Aorta (tissue), 5 donors: ENCODE measurements at regions not wholly inside any gene's neighbourhood (a gene's known extent, or its start where the extent isn't known, plus 50 kb on each side); places are given as distances from the start of the nearest gene placed in this dataset.
A peak's percentile ranks its signal among the peaks of the same experiment; 100 is the strongest.

Experiments used
- ATAC-seq: fragments of 200-7000 bp; cut with Tn5 transposase; one replicate; pipeline ENCODE4 v1.9.1; 2022; ENCODE audit warnings: moderate library complexity; ENCODE audit not compliant: low FRiP score
- DNase-seq, 2 donors: peaks; one replicate each; pipeline ENCODE4 v3.0.0-alpha.2; 2020
- H3K27ac ChIP-seq, 2 donors: one replicate each; pipeline ENCODE4 v1.5.1; 2013; ENCODE audit warnings: low read length in 2 of 2, mild to moderate bottlenecking in 2 of 2, moderate library complexity in 2 of 2, control low read depth in 1 of 2, inconsistent platforms in 1 of 2, low read depth in 1 of 2
- H3K27me3 ChIP-seq, 2 donors: one replicate each; pipeline ENCODE4 v1.6.1; 2013; ENCODE audit warnings: control low read depth in 1 of 2, low read length in 1 of 2, mild to moderate bottlenecking in 1 of 2, moderate library complexity in 1 of 2; ENCODE audit not compliant: insufficient read depth in 2 of 2, control insufficient read depth in 1 of 2
- H3K36me3 ChIP-seq, 2 donors: one replicate each; pipeline ENCODE4 v1.6.1; 2013; ENCODE audit warnings: control low read depth in 1 of 2, low read length in 1 of 2, mild to moderate bottlenecking in 1 of 2; ENCODE audit not compliant: insufficient read depth in 2 of 2, control insufficient read depth in 1 of 2
- H3K4me1 ChIP-seq, 2 donors: one replicate each; pipeline ENCODE4 v1.6.1; 2013; ENCODE audit warnings: low read length in 2 of 2, control low read depth in 1 of 2, mild to moderate bottlenecking in 1 of 2, moderate library complexity in 1 of 2; ENCODE audit not compliant: insufficient read depth in 2 of 2, control insufficient read depth in 1 of 2
- H3K4me3 ChIP-seq, 2 donors: one replicate each; pipeline ENCODE4 v1.5.1; 2013; ENCODE audit warnings: low read length in 2 of 2, control low read depth in 1 of 2, mild to moderate bottlenecking in 1 of 2
- H3K9me3 ChIP-seq: one replicate; pipeline ENCODE4 v1.6.1; 2013; ENCODE audit warnings: mild to moderate bottlenecking, low read length; ENCODE audit not compliant: control insufficient read depth
- WGBS, 2 donors: extraction: QIAGEN DNeasy Blood & Tissue Kit; methylation state at CpG; one replicate each; pipeline ENCODE4 v1.1.7; 2013; 5-methylcytosine and 5-hydroxymethylcytosine counted together
- intact Hi-C, 2 donors: fragments of 100-400 bp; cut with DNase I; formaldehyde crosslinking; loops; one replicate each; pipeline versions ENCODE4 v1.14.2 to v1.15.0; 2022
- donor health status: healthy with polysubstance abuse.
- donor health status: Bipolar disorder and iron deficiency.
- donor health status: DM: no; HTN: no; CAD: no.
- donor health status: DM: no; HTN: no; CAD: no.
- donor health status: DM: yes; HTN: yes; CAD: no.

- peaks cover 2% of the 10 kb centered on the region for H3K9me3 ChIP-seq
- ATAC-seq (no peak), DNase-seq (no peak)
- H3K4me3 ChIP-seq = no peak overlapping the region
- no peaks in the 10 kb centered on the region for H3K4me1 ChIP-seq
- intact Hi-C loops = no loop called here
- no peaks in the 10 kb centered on the region for H3K36me3 ChIP-seq
- H3K27me3 ChIP-seq = no peaks in the 10 kb centered on the region
- 84 to 85% methylated on average over 1 of the region's 1 CpG for WGBS, 2 donors
- H3K27ac ChIP-seq = no peak overlapping the region
These were observed 94.1 kb upstream of the TP63 start for GRCh38 chr3:189537135-189537534.

- ATAC-seq (no peak), DNase-seq (no peak)
- Histone ChIP-seq H3K9me3 (peaks cover 5% of the 10 kb centered on the region), H3K27ac (no peak overlapping the region), H3K36me3 (no peaks in the 10 kb centered on the region), H3K4me3 (no peak overlapping the region), H3K27me3 (no peaks in the 10 kb centered on the region), H3K4me1 (no peaks in the 10 kb centered on the region)
- intact Hi-C loops = no loop called here
These were observed 83.7 kb upstream of the TP63 start for GRCh38 chr3:189547448-189547847.

GRCh38 chr3:189548053-189548452 is 83.1 kb upstream of the TP63 start:
- Histone ChIP-seq H3K4me3 (no peak overlapping the region), H3K27me3 (no peaks in the 10 kb centered on the region), H3K27ac (no peak overlapping the region), H3K4me1 (no peaks in the 10 kb centered on the region), H3K9me3 (peaks cover 5% of the 10 kb centered on the region), H3K36me3 (no peaks in the 10 kb centered on the region)
- DNase-seq (no peak), ATAC-seq (no peak)
- intact Hi-C loops = no loop called here

GRCh38 chr3:189551007-189551406 is 80.2 kb upstream of the TP63 start:
- Histone ChIP-seq H3K27ac (no peak overlapping the region), H3K27me3 (no peaks in the 10 kb centered on the region), H3K9me3 (peaks cover 5% of the 10 kb centered on the region), H3K36me3 (no peaks in the 10 kb centered on the region), H3K4me1 (no peaks in the 10 kb centered on the region), H3K4me3 (no peak overlapping the region)
- DNase-seq = no peak
- 45 to 49% methylated on average over 2 of the region's 2 CpGs for WGBS, 2 donors
- intact Hi-C loops = no loop called here
- no peak for ATAC-seq

- no peaks in the 10 kb centered on the region for H3K4me1 ChIP-seq
- no peaks in the 10 kb centered on the region for H3K27me3 ChIP-seq
- ATAC-seq (peak; percentile 71), DNase-seq (peak; percentile 21 to 49)
- no peaks in the 10 kb centered on the region for H3K36me3 ChIP-seq
- peaks cover 3% of the 10 kb centered on the region for H3K9me3 ChIP-seq
- 65 to 77% methylated on average over 7 to 8 of the region's 8 CpGs for WGBS, 2 donors
- H3K4me3 ChIP-seq = no peak overlapping the region
- no peak overlapping the region for H3K27ac ChIP-seq
- intact Hi-C loops = no loop called here
These were observed 76.2 kb upstream of the TP63 start for GRCh38 chr3:189554868-189555557.

GRCh38 chr3:189555558-189555881 is 75.7 kb upstream of the TP63 start:
- intact Hi-C loops = no loop called here
- 68 to 78% methylated on average over 1 of the region's 1 CpG for WGBS, 2 donors
- H3K4me3 ChIP-seq = no peak overlapping the region
- no peaks in the 10 kb centered on the region for H3K27me3 ChIP-seq
- ATAC-seq = no peak
- DNase-seq = peak in 1 of 2 donors; percentile 52
- H3K9me3 ChIP-seq = no peaks in the 10 kb centered on the region
- no peaks in the 10 kb centered on the region for H3K4me1 ChIP-seq
- H3K27ac ChIP-seq = no peak overlapping the region
- H3K36me3 ChIP-seq = no peaks in the 10 kb centered on the region

- DNase-seq = no peak
- WGBS, 2 donors = 87 to 89% methylated on average over 3 of the region's 3 CpGs
- H3K4me3 ChIP-seq = no peak overlapping the region
- intact Hi-C loops = no loop called here
- ATAC-seq = no peak
- no peak overlapping the region for H3K27ac ChIP-seq
- no peaks in the 10 kb centered on the region for H3K4me1 ChIP-seq
- no peaks in the 10 kb centered on the region for H3K27me3 ChIP-seq
- no peaks in the 10 kb centered on the region for H3K9me3 ChIP-seq
- no peaks in the 10 kb centered on the region for H3K36me3 ChIP-seq
These were observed 73.4 kb upstream of the TP63 start for GRCh38 chr3:189557824-189558223.

- intact Hi-C loops = no loop called here
- DNase-seq (no peak), ATAC-seq (no peak)
- Histone ChIP-seq H3K9me3 (no peaks in the 10 kb centered on the region), H3K4me1 (no peaks in the 10 kb centered on the region), H3K27ac (no peak overlapping the region), H3K27me3 (no peaks in the 10 kb centered on the region), H3K4me3 (no peak overlapping the region), H3K36me3 (no peaks in the 10 kb centered on the region)
- WGBS, 2 donors = 93 to 94% methylated on average over 2 of the region's 2 CpGs
These were observed 69.9 kb upstream of the TP63 start for GRCh38 chr3:189561256-189561655.

- intact Hi-C loops = no loop called here
- Histone ChIP-seq H3K4me1 (no peaks in the 10 kb centered on the region), H3K27ac (no peak overlapping the region), H3K4me3 (no peak overlapping the region), H3K36me3 (no peaks in the 10 kb centered on the region), H3K9me3 (no peaks in the 10 kb centered on the region), H3K27me3 (no peaks in the 10 kb centered on the region)
- WGBS, 2 donors = 81 to 86% methylated on average over 6 of the region's 6 CpGs
- no peak for ATAC-seq
- no peak for DNase-seq
These were observed 67.2 kb upstream of the TP63 start for GRCh38 chr3:189563853-189564563.
